Erythroblast (primary cell): ENCODE measurements at regions not wholly inside any gene's neighbourhood (a gene's known extent, or its start where the extent isn't known, plus 50 kb on each side); places are given as distances from the start of the nearest gene placed in this dataset.

ENCODE experiments used
- GATA1 ChIP-seq: IDR thresholded peaks from 2 replicates; pipeline ENCODE4 v1.6.1; 2011; ENCODE audit warnings: low read depth, mild to moderate bottlenecking, control low read depth, low read length, moderate library complexity
- POLR2A ChIP-seq: IDR thresholded peaks from 2 replicates; pipeline ENCODE4 v1.6.1; 2011; ENCODE audit warnings: mild to moderate bottlenecking, low read length

- TF ChIP-seq POLR2A (no peak), GATA1 (no peak)
Observed at GRCh38 chr2:14140009-14140550, 492.4 kb upstream of the LRATD1 start.
